B cell (primary cell): ENCODE measurements at regions not wholly inside any gene's neighbourhood (a gene's known extent, or its start where the extent isn't known, plus 50 kb on each side); places are given as distances from the start of the nearest gene placed in this dataset.

Source experiments
- ATAC-seq: fragments of 200-7000 bp; cut with Tn5 transposase; one replicate; pipeline ENCODE4 v1.10.0; 2021; ENCODE audit warnings: low read depth, mild to moderate bottlenecking, moderate number of reproducible peaks, moderate library complexity
- CTCF ChIA-PET: fragments of 350-600 bp; sonication (Branson Sonifier 250); formaldehyde crosslinking; loops from one replicate; lab custom pipeline; 2021; ENCODE audit warnings: antibody characterized with exemption, inconsistent platforms; lab: Charles Lee
- POLR2A ChIA-PET: fragments of 350-600 bp; sonication (Branson Sonifier 250); formaldehyde crosslinking; loops from one replicate; lab custom pipeline; 2021; ENCODE audit warnings: antibody characterized with exemption; lab: Charles Lee
- DNase-seq: peaks from one replicate; pipeline ENCODE4 v3.0.0; 2013
- H2AFZ ChIP-seq: 2 replicates; pipeline ENCODE4 v1.6.1; 2012; ENCODE audit warnings: mild to moderate bottlenecking, low read depth, low read length; ENCODE audit not compliant: insufficient read depth, poor library complexity, severe bottlenecking
- H3K27ac ChIP-seq, 2 donors: 1 replicate in 1 of 2; 2 replicates in 1 of 2; pipeline ENCODE4 v1.5.1; 2012 to 2013; ENCODE audit warnings: low read length in 2 of 2, mild to moderate bottlenecking in 2 of 2, moderate library complexity in 1 of 2
- H3K27me3 ChIP-seq, 4 experiments: fragments of 200-600 bp in 1 of 4; sonication (generic) in 1 of 4; replicated peaks in 1 of 4; 1 replicate in 2 of 4; 2 replicates in 2 of 4; pipeline versions ENCODE4 v1.6.1 to v1.7.0; 2013 to 2016; ENCODE audit warnings: low read length in 3 of 4, mild to moderate bottlenecking in 2 of 4, mixed read lengths in 1 of 4, moderate library complexity in 1 of 4; ENCODE audit not compliant: insufficient read depth in 4 of 4, control insufficient read depth in 3 of 4; ENCODE audit errors: control extremely low read depth in 1 of 4
- H3K36me3 ChIP-seq, 2 experiments: replicated peaks in 1 of 2; 1 replicate in 1 of 2; 2 replicates in 1 of 2; pipeline versions ENCODE4 v1.6.1 to v1.7.1; 2013; ENCODE audit warnings: low read length in 1 of 2; ENCODE audit not compliant: insufficient read depth in 2 of 2, control insufficient read depth in 1 of 2; ENCODE audit errors: control extremely low read depth in 1 of 2, extremely low read depth in 1 of 2
- H3K4me1 ChIP-seq, 2 donors: fragments of 200-600 bp in 1 of 2; sonication (generic) in 1 of 2; 1 replicate in 1 of 2; 2 replicates in 1 of 2; pipeline versions ENCODE4 v1.5.1 to v1.6.1; 2013 to 2017; ENCODE audit warnings: low read length in 2 of 2; ENCODE audit not compliant: control insufficient read depth in 2 of 2, insufficient read depth in 2 of 2
- H3K4me2 ChIP-seq: replicated peaks from 2 replicates; pipeline ENCODE3; 2012; ENCODE audit warnings: mild to moderate bottlenecking, low read depth, low read length; ENCODE audit not compliant: poor library complexity, severe bottlenecking
- H3K4me3 ChIP-seq, 5 experiments: fragments of 200-600 bp in 1 of 5; sonication (generic) in 1 of 5; 1 replicate in 3 of 5; 2 replicates in 2 of 5; pipeline versions ENCODE4 v1.5.1 to v1.7.0; 2011 to 2016; ENCODE audit warnings: low read length in 4 of 5, mild to moderate bottlenecking in 4 of 5, low read depth in 2 of 5, control low read depth in 1 of 5, moderate library complexity in 1 of 5; ENCODE audit not compliant: insufficient read depth in 1 of 5; ENCODE audit errors: control extremely low read depth in 1 of 5, extremely low read depth in 1 of 5
- H3K79me2 ChIP-seq: fragments of 200-600 bp; sonication (generic); one replicate; pipeline ENCODE4 v1.6.0; 2016; ENCODE audit warnings: low read length; ENCODE audit not compliant: control insufficient read depth, insufficient read depth
- H3K9ac ChIP-seq: fragments of 200-600 bp; sonication (generic); 2 replicates; pipeline ENCODE4 v1.6.1; 2017; ENCODE audit warnings: mild to moderate bottlenecking, low read length, moderate library complexity
- H3K9me3 ChIP-seq, 3 donors: one replicate each; pipeline versions ENCODE4 v1.6.1 to v1.7.1; 2013; ENCODE audit warnings: low read length in 2 of 3; ENCODE audit not compliant: control insufficient read depth in 2 of 3, insufficient read depth in 1 of 3; ENCODE audit errors: control extremely low read depth in 1 of 3
- H4K20me1 ChIP-seq: 2 replicates; pipeline ENCODE4 v1.6.0; 2012; ENCODE audit warnings: mild to moderate bottlenecking, low read length; ENCODE audit not compliant: insufficient read depth, control insufficient read depth, poor library complexity, severe bottlenecking
- H3K27ac Mint-ChIP-seq: one replicate; pipeline ENCODE4 v1.8.0; 2021; ENCODE audit warnings: mixed read lengths
- H3K27me3 Mint-ChIP-seq: one replicate; pipeline ENCODE4 v1.8.0; 2021; ENCODE audit warnings: mixed read lengths
- H3K4me1 Mint-ChIP-seq: one replicate; pipeline ENCODE4 v1.8.0; 2021; ENCODE audit warnings: mixed read lengths
- H3K4me3 Mint-ChIP-seq: one replicate; pipeline ENCODE4 v1.8.0; 2021; ENCODE audit warnings: mixed read lengths
- H3K9me3 Mint-ChIP-seq: one replicate; pipeline ENCODE4 v1.8.0; 2022; ENCODE audit warnings: mixed read lengths; ENCODE audit not compliant: insufficient read depth
- CTCF ChIP-seq: fragments of 200-600 bp; IDR thresholded peaks from one replicate; pipeline ENCODE4 v1.8.0; 2022; ENCODE audit warnings: antibody characterized with exemption, mild to moderate bottlenecking
- EZH2 ChIP-seq: IDR thresholded peaks from 2 replicates; pipeline ENCODE4 v1.6.1; 2012; ENCODE audit warnings: borderline replicate concordance, low read depth, mild to moderate bottlenecking, moderate library complexity, low read length; ENCODE audit not compliant: insufficient read depth, poor library complexity, severe bottlenecking
- WGBS: methylation state at CpG from one replicate; pipeline ENCODE4 v1.1.5; 2013; ENCODE audit warnings: missing lambda C conversion rate; ENCODE audit not compliant: insufficient coverage; 5-methylcytosine and 5-hydroxymethylcytosine counted together
- intact Hi-C: fragments of 100-400 bp; cut with micrococcal nuclease; formaldehyde crosslinking; loops from one replicate; pipeline ENCODE4 v1.10.0; 2022

GRCh38 chr1:185512442-185512841 is 195.4 kb upstream of the IVNS1ABP start:
- intact Hi-C loops = no loop called here
- WGBS = no CpG with 5 or more reads among the region's 4 CpGs

GRCh38 chr1:185501099-185501498 is 184.1 kb upstream of the IVNS1ABP start:
- POLR2A ChIA-PET = no interaction called here

More at GRCh38 chr1:185512442-185512841, 195.4 kb upstream of the IVNS1ABP start:
- peaks cover 0 to 4% (median 1%) of the 10 kb centered on the region in 3 donors for H3K9me3 ChIP-seq
- ATAC-seq (no peak), DNase-seq (no peak)
- no peaks in the 10 kb centered on the region for H3K4me1 ChIP-seq
- H3K9ac ChIP-seq = no peak overlapping the region
- no peaks in the 10 kb centered on the region for H3K27me3 ChIP-seq
- no peaks in the 10 kb centered on the region for H4K20me1 ChIP-seq
- Mint-ChIP-seq H3K9me3 (no peaks in the 10 kb centered on the region), H3K27ac (no peak overlapping the region), H3K4me3 (no peak overlapping the region), H3K27me3 (no peaks in the 10 kb centered on the region), H3K4me1 (no peaks in the 10 kb centered on the region)
- H3K36me3 ChIP-seq = no peaks in the 10 kb centered on the region
- POLR2A ChIA-PET = no interaction called here
- no peak overlapping the region for H3K4me2 ChIP-seq
- CTCF ChIA-PET = no interaction called here
- no peak overlapping the region for H3K27ac ChIP-seq
- TF ChIP-seq CTCF = no peak
- no peak for TF ChIP-seq EZH2
- no peak overlapping the region for H3K4me3 ChIP-seq
- H3K79me2 ChIP-seq = no peaks in the 10 kb centered on the region
- no peak overlapping the region for H2AFZ ChIP-seq

More at GRCh38 chr1:185501099-185501498, 184.1 kb upstream of the IVNS1ABP start:
- intact Hi-C loops = no loop called here
- no peak overlapping the region for H3K9ac ChIP-seq
- Mint-ChIP-seq H3K4me1 (no peaks in the 10 kb centered on the region), H3K27me3 (peaks cover 5% of the 10 kb centered on the region), H3K4me3 (no peak overlapping the region), H3K27ac (no peak overlapping the region), H3K9me3 (peaks cover 2% of the 10 kb centered on the region)
- H3K4me1 ChIP-seq = no peaks in the 10 kb centered on the region
- no peaks in the 10 kb centered on the region for H3K27me3 ChIP-seq
- TF ChIP-seq EZH2 (no peak), CTCF (no peak)
- H3K27ac ChIP-seq = no peak overlapping the region
- no peaks in the 10 kb centered on the region for H4K20me1 ChIP-seq
- H3K9me3 ChIP-seq = peaks cover 0 to 2% (median 0%) of the 10 kb centered on the region in 3 donors
- no peak overlapping the region for H2AFZ ChIP-seq
- WGBS = no CpG with 5 or more reads among the region's 2 CpGs
- H3K4me2 ChIP-seq = no peak overlapping the region
- CTCF ChIA-PET = interaction anchor here (0.6 kb wide), 1 partner anchor 905 kb away, joined by 4 read pairs; no protein-coding TSS in a partner anchor
- no peaks in the 10 kb centered on the region for H3K79me2 ChIP-seq
- no peak for ATAC-seq
- H3K36me3 ChIP-seq = no peaks in the 10 kb centered on the region
- no peak for DNase-seq
- no peak overlapping the region for H3K4me3 ChIP-seq
